Endothelial cell of umbilical vein (primary cell): ENCODE measurements at regions not wholly inside any gene's neighbourhood (a gene's known extent, or its start where the extent isn't known, plus 50 kb on each side); places are given as distances from the start of the nearest gene placed in this dataset.

Experiments
- BruUV-seq: library from RNA; stranded (reverse); fragments of 400-500 nt; replicated peaks from 2 replicates; lab custom pipeline; 2021; lab: Mats Ljungman, UMichigan
- CTCF ChIA-PET: fragments of 300-600, 350-600 bp; sonication (Branson Sonifier 250); formaldehyde crosslinking; loops from one replicate; lab custom pipeline; 2021; ENCODE audit warnings: antibody characterized with exemption, inconsistent platforms; lab: Charles Lee
- POLR2A ChIA-PET: fragments of 300-600, 350-600 bp; sonication (Branson Sonifier 250); formaldehyde crosslinking; loops from one replicate; lab custom pipeline; 2021; ENCODE audit warnings: antibody characterized with exemption, inconsistent platforms; lab: Charles Lee
- DNase-seq: peaks from one replicate; pipeline ENCODE4 v3.0.0-alpha.2; 2011; ENCODE audit warnings: low read depth, low spot score
- FAIRE-seq: peaks from 2 replicates; lab custom pipeline; 2011; peaks lifted over from hg19 to GRCh38; lab: Jason Lieb, UNC
- H2AFZ ChIP-seq: 2 replicates; pipeline ENCODE4 v1.6.0; 2012; ENCODE audit warnings: low read depth, low read length, control low read depth, inconsistent platforms
- H3K27ac ChIP-seq: 2 replicates; pipeline ENCODE4 v1.5.1; 2011; ENCODE audit warnings: low read depth, mild to moderate bottlenecking, control low read depth, low read length, moderate library complexity; ENCODE audit not compliant: insufficient read depth
- H3K27me3 ChIP-seq, 2 experiments: 2 replicates each; pipeline versions ENCODE4 v1.6.0 to v1.6.1; 2011; ENCODE audit warnings: low read length in 2 of 2, mixed read lengths in 1 of 2; ENCODE audit not compliant: control insufficient read depth in 2 of 2, insufficient read depth in 2 of 2
- H3K36me3 ChIP-seq, 2 experiments: 2 replicates in 1 of 2; 3 replicates in 1 of 2; pipeline ENCODE4 v1.5.1; 2011; ENCODE audit warnings: low read length in 2 of 2, mild to moderate bottlenecking in 1 of 2, moderate library complexity in 1 of 2; ENCODE audit not compliant: control insufficient read depth in 2 of 2, insufficient read depth in 2 of 2; ENCODE audit errors: extremely low read depth in 1 of 2
- H3K4me1 ChIP-seq: 3 replicates; pipeline ENCODE4 v1.5.1; 2011; ENCODE audit warnings: mild to moderate bottlenecking, low read length; ENCODE audit not compliant: control insufficient read depth, insufficient read depth; ENCODE audit errors: extremely low read depth
- H3K4me2 ChIP-seq: 2 replicates; pipeline ENCODE4 v1.6.1; 2011; ENCODE audit warnings: low read length, control low read depth, mixed read lengths; ENCODE audit not compliant: insufficient read depth
- H3K4me3 ChIP-seq, 3 experiments: fragments of 200-600 bp in 1 of 3; sonication (generic), shearing (Covaris generic) in 1 of 3; replicated peaks in 1 of 3; 2 replicates each; pipeline ENCODE4 v1.5.1; 2011 to 2016; ENCODE audit warnings: control low read depth in 3 of 3, low read length in 3 of 3, mild to moderate bottlenecking in 2 of 3, inconsistent platforms in 1 of 3, low read depth in 1 of 3, moderate library complexity in 1 of 3; ENCODE audit not compliant: insufficient read depth in 1 of 3
- H3K79me2 ChIP-seq: 2 replicates; pipeline ENCODE4 v1.6.0; 2012; ENCODE audit warnings: low read length, inconsistent platforms; ENCODE audit not compliant: control insufficient read depth, insufficient read depth
- H3K9ac ChIP-seq: replicated peaks from 2 replicates; pipeline ENCODE3; 2011; ENCODE audit warnings: low read length, control low read depth; ENCODE audit not compliant: insufficient read depth; ENCODE audit errors: extremely low read depth
- H3K9me1 ChIP-seq: replicated peaks from 3 replicates; pipeline ENCODE4 v1.6.0; 2011; ENCODE audit warnings: mild to moderate bottlenecking, low read length; ENCODE audit not compliant: control insufficient read depth, insufficient read depth; ENCODE audit errors: extremely low read depth
- H3K9me3 ChIP-seq: replicated peaks from 2 replicates; pipeline ENCODE4 v1.5.1; 2012; ENCODE audit warnings: low read length, inconsistent platforms; ENCODE audit not compliant: control insufficient read depth, insufficient read depth
- H4K20me1 ChIP-seq: replicated peaks from 2 replicates; pipeline ENCODE3; 2011; ENCODE audit warnings: mild to moderate bottlenecking, low read length; ENCODE audit not compliant: control insufficient read depth, insufficient read depth; ENCODE audit errors: extremely low read depth
- EZH2 ChIP-seq: IDR thresholded peaks from 2 replicates; pipeline ENCODE4 v1.6.1; 2012; ENCODE audit warnings: borderline replicate concordance, low read depth, mild to moderate bottlenecking, moderate library complexity, low read length, inconsistent platforms; ENCODE audit not compliant: severe bottlenecking
- FOS ChIP-seq: IDR thresholded peaks from 2 replicates; pipeline ENCODE4 v1.6.1; 2011; ENCODE audit warnings: mild to moderate bottlenecking, low read length, moderate library complexity, borderline replicate concordance; ENCODE audit not compliant: insufficient read depth
- GATA2 ChIP-seq: IDR thresholded peaks from 2 replicates; pipeline ENCODE4 v1.7.0; 2011; ENCODE audit warnings: low read depth, mild to moderate bottlenecking, moderate library complexity, mixed read lengths, low read length; ENCODE audit not compliant: insufficient read length, insufficient read depth
- JUN ChIP-seq: IDR thresholded peaks from 2 replicates; pipeline ENCODE4 v1.6.1; 2011; ENCODE audit warnings: borderline replicate concordance, low read depth; ENCODE audit not compliant: insufficient read length, insufficient read depth
- MYC ChIP-seq: IDR thresholded peaks from one replicate; pipeline ENCODE4 v1.6.1; 2011; ENCODE audit warnings: mild to moderate bottlenecking, low read depth, low read length
- POLR2A ChIP-seq: IDR thresholded peaks from 2 replicates; pipeline ENCODE4 v1.6.1; 2012; ENCODE audit warnings: low read depth, mild to moderate bottlenecking, control low read depth, low read length
- POLR2AphosphoS5 ChIP-seq: IDR thresholded peaks from 2 replicates; pipeline ENCODE4 v1.6.1; 2012; ENCODE audit warnings: low read depth, mild to moderate bottlenecking, control low read depth, low read length, moderate library complexity; ENCODE audit not compliant: insufficient read depth
- dilution Hi-C: fragments of 300-500 bp; cut with MboI; formaldehyde crosslinking; loops from one replicate; pipeline ENCODE4 v1.15.0; 2019; ENCODE audit warnings: low sequenced_read_pairs; ENCODE audit not compliant: extremely low pct_ligation_motif_present
- intact Hi-C: fragments of 100-400 bp; cut with micrococcal nuclease; formaldehyde crosslinking; loops from one replicate; pipeline ENCODE4 v1.10.0; 2022
- TF ChIP-seq, protein P1 (sequence below), 2 donors: IDR thresholded peaks; 1 replicate in 1 of 2; 2 replicates in 1 of 2; pipeline ENCODE4 v1.5.1; 2011; ENCODE audit warnings: low read length in 2 of 2, mild to moderate bottlenecking in 2 of 2, moderate library complexity in 2 of 2, control low read depth in 1 of 2, inconsistent platforms in 1 of 2, low read depth in 1 of 2; ENCODE audit not compliant: insufficient read depth in 1 of 2; ENCODE audit errors: extremely low read depth in 1 of 2
- TF ChIP-seq, protein P2 (sequence below): IDR thresholded peaks from 2 replicates; pipeline ENCODE4 v1.6.1; 2011; ENCODE audit not compliant: insufficient read depth, insufficient read length

DNA sequence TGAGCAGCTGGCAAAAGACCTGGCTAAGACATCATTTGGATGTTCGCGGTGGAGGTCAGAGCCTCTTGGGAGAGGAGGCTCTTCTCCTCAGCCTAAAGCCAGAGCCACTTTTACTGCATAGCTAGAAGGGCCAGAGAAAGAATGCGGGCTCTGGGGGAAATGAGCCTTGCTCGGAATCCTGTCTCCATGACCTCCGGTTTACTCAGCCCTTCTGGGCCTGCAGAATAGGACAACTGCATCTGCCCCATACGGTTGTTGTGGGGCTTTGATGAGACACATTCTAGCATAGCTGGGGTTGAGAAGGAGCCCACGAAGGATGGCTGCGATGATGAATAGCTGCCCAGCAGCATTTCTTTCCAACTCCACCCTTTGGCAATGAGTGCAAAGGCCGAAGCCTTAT, 115.0 kb upstream of the SLC22A23 start:
- POLR2A ChIA-PET, result no interaction called here
- Histone ChIP-seq H3K9me3 (no peaks in the 10 kb centered on the region), H3K4me2 (no peak overlapping the region), H4K20me1 (no peaks in the 10 kb centered on the region), H3K4me1 (no peaks in the 10 kb centered on the region), H3K36me3 (no peaks in the 10 kb centered on the region), H3K79me2 (no peaks in the 10 kb centered on the region), H3K27ac (no peak overlapping the region), H3K9me1 (no peaks in the 10 kb centered on the region), H3K9ac (no peak overlapping the region), H2AFZ (no peak overlapping the region), H3K4me3 (no peak overlapping the region), H3K27me3 (peaks cover 9 to 19% of the 10 kb centered on the region in 2 experiments)
- dilution Hi-C loops (no loop called here), intact Hi-C loops (no loop called here)
- no peak for DNase-seq
- CTCF ChIA-PET, result no interaction called here
- BruUV-seq, result no TSS peak
- no peak for TF ChIP-seq JUN
- no peak for TF ChIP-seq POLR2AphosphoS5
- no peak for TF ChIP-seq MYC
- TF ChIP-seq, protein P1, sequence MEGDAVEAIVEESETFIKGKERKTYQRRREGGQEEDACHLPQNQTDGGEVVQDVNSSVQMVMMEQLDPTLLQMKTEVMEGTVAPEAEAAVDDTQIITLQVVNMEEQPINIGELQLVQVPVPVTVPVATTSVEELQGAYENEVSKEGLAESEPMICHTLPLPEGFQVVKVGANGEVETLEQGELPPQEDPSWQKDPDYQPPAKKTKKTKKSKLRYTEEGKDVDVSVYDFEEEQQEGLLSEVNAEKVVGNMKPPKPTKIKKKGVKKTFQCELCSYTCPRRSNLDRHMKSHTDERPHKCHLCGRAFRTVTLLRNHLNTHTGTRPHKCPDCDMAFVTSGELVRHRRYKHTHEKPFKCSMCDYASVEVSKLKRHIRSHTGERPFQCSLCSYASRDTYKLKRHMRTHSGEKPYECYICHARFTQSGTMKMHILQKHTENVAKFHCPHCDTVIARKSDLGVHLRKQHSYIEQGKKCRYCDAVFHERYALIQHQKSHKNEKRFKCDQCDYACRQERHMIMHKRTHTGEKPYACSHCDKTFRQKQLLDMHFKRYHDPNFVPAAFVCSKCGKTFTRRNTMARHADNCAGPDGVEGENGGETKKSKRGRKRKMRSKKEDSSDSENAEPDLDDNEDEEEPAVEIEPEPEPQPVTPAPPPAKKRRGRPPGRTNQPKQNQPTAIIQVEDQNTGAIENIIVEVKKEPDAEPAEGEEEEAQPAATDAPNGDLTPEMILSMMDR (IDR thresholded peaks at IDR 0.05; ENCODE audit: extremely low read depth in 1 of 2, insufficient read depth in 1 of 2, low read depth in 1 of 2, low read length in 2 of 2), result no peak
- TF ChIP-seq GATA2, result no peak
- no peak for TF ChIP-seq FOS
- TF ChIP-seq, protein P2, sequence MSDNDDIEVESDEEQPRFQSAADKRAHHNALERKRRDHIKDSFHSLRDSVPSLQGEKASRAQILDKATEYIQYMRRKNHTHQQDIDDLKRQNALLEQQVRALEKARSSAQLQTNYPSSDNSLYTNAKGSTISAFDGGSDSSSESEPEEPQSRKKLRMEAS, result no peak
- no peak for TF ChIP-seq POLR2A
- TF ChIP-seq EZH2, result no peak
- FAIRE-seq, result no peak
